ENCODE measurements at regions not wholly inside any gene's neighbourhood (a gene's known extent, or its start where the extent isn't known, plus 50 kb on each side); places are given as distances from the start of the nearest gene placed in this dataset.

DNA sequence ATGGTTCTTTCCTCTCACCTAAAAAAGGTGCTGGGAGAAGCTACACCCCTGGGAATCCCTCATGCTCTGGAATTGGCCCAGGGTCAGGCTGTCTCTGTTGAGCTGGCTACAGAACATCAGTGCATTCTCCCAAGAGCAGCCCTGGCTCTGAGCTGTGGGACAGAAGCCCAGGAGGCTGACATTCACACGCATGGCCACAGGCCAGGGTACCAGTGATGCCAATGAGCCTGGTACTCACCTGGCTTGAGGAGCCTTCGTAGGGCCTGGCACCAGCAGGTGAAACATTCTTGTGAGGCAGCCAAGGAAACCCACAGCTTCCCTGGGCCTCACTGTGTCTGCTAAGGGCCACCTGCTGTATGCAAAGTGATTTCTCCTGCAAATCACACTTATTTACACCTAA, 121.7 kb upstream of the CCL2 start:
- TF ChIP-seq, protein P1, sequence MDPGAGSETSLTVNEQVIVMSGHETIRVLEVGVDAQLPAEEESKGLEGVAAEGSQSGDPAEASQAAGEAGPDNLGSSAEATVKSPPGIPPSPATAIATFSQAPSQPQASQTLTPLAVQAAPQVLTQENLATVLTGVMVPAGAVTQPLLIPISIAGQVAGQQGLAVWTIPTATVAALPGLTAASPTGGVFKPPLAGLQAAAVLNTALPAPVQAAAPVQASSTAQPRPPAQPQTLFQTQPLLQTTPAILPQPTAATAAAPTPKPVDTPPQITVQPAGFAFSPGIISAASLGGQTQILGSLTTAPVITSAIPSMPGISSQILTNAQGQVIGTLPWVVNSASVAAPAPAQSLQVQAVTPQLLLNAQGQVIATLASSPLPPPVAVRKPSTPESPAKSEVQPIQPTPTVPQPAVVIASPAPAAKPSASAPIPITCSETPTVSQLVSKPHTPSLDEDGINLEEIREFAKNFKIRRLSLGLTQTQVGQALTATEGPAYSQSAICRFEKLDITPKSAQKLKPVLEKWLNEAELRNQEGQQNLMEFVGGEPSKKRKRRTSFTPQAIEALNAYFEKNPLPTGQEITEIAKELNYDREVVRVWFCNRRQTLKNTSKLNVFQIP (CRISPR knock-in tag; IDR thresholded peaks at IDR 0.05; ENCODE audit: borderline replicate concordance, low read depth), result no peak
- TF ChIP-seq ARNTL (CRISPR knock-in tag; IDR thresholded peaks at IDR 0.05; ENCODE audit: borderline replicate concordance, low read depth), result no peak
- TF ChIP-seq, protein P2, sequence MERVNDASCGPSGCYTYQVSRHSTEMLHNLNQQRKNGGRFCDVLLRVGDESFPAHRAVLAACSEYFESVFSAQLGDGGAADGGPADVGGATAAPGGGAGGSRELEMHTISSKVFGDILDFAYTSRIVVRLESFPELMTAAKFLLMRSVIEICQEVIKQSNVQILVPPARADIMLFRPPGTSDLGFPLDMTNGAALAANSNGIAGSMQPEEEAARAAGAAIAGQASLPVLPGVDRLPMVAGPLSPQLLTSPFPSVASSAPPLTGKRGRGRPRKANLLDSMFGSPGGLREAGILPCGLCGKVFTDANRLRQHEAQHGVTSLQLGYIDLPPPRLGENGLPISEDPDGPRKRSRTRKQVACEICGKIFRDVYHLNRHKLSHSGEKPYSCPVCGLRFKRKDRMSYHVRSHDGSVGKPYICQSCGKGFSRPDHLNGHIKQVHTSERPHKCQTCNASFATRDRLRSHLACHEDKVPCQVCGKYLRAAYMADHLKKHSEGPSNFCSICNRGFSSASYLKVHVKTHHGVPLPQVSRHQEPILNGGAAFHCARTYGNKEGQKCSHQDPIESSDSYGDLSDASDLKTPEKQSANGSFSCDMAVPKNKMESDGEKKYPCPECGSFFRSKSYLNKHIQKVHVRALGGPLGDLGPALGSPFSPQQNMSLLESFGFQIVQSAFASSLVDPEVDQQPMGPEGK (CRISPR knock-in tag; IDR thresholded peaks at IDR 0.05; ENCODE audit: borderline replicate concordance), result no peak
- no peak for TF ChIP-seq ZNF70 (CRISPR knock-in tag; IDR thresholded peaks at IDR 0.05)
- TF ChIP-seq RARB (CRISPR knock-in tag; IDR thresholded peaks at IDR 0.05), result no peak
